Endothelial cell of umbilical vein (primary cell): ENCODE measurements at regions not wholly inside any gene's neighbourhood (a gene's known extent, or its start where the extent isn't known, plus 50 kb on each side); places are given as distances from the start of the nearest gene placed in this dataset.

Experiments
- BruUV-seq: library from RNA; stranded (reverse); fragments of 400-500 nt; replicated peaks from 2 replicates; lab custom pipeline; 2021; lab: Mats Ljungman, UMichigan
- CTCF ChIA-PET: fragments of 300-600, 350-600 bp; sonication (Branson Sonifier 250); formaldehyde crosslinking; loops from one replicate; lab custom pipeline; 2021; ENCODE audit warnings: antibody characterized with exemption, inconsistent platforms; lab: Charles Lee
- POLR2A ChIA-PET: fragments of 300-600, 350-600 bp; sonication (Branson Sonifier 250); formaldehyde crosslinking; loops from one replicate; lab custom pipeline; 2021; ENCODE audit warnings: antibody characterized with exemption, inconsistent platforms; lab: Charles Lee
- DNase-seq: peaks from one replicate; pipeline ENCODE4 v3.0.0-alpha.2; 2011; ENCODE audit warnings: low read depth, low spot score
- FAIRE-seq: peaks from 2 replicates; lab custom pipeline; 2011; peaks lifted over from hg19 to GRCh38; lab: Jason Lieb, UNC
- H2AFZ ChIP-seq: 2 replicates; pipeline ENCODE4 v1.6.0; 2012; ENCODE audit warnings: low read depth, low read length, control low read depth, inconsistent platforms
- H3K27ac ChIP-seq: 2 replicates; pipeline ENCODE4 v1.5.1; 2011; ENCODE audit warnings: low read depth, mild to moderate bottlenecking, control low read depth, low read length, moderate library complexity; ENCODE audit not compliant: insufficient read depth
- H3K27me3 ChIP-seq, 2 experiments: 2 replicates each; pipeline versions ENCODE4 v1.6.0 to v1.6.1; 2011; ENCODE audit warnings: low read length in 2 of 2, mixed read lengths in 1 of 2; ENCODE audit not compliant: control insufficient read depth in 2 of 2, insufficient read depth in 2 of 2
- H3K36me3 ChIP-seq, 2 experiments: 2 replicates in 1 of 2; 3 replicates in 1 of 2; pipeline ENCODE4 v1.5.1; 2011; ENCODE audit warnings: low read length in 2 of 2, mild to moderate bottlenecking in 1 of 2, moderate library complexity in 1 of 2; ENCODE audit not compliant: control insufficient read depth in 2 of 2, insufficient read depth in 2 of 2; ENCODE audit errors: extremely low read depth in 1 of 2
- H3K4me1 ChIP-seq: 3 replicates; pipeline ENCODE4 v1.5.1; 2011; ENCODE audit warnings: mild to moderate bottlenecking, low read length; ENCODE audit not compliant: control insufficient read depth, insufficient read depth; ENCODE audit errors: extremely low read depth
- H3K4me2 ChIP-seq: 2 replicates; pipeline ENCODE4 v1.6.1; 2011; ENCODE audit warnings: low read length, control low read depth, mixed read lengths; ENCODE audit not compliant: insufficient read depth
- H3K4me3 ChIP-seq, 3 experiments: fragments of 200-600 bp in 1 of 3; sonication (generic), shearing (Covaris generic) in 1 of 3; replicated peaks in 1 of 3; 2 replicates each; pipeline ENCODE4 v1.5.1; 2011 to 2016; ENCODE audit warnings: control low read depth in 3 of 3, low read length in 3 of 3, mild to moderate bottlenecking in 2 of 3, inconsistent platforms in 1 of 3, low read depth in 1 of 3, moderate library complexity in 1 of 3; ENCODE audit not compliant: insufficient read depth in 1 of 3
- H3K79me2 ChIP-seq: 2 replicates; pipeline ENCODE4 v1.6.0; 2012; ENCODE audit warnings: low read length, inconsistent platforms; ENCODE audit not compliant: control insufficient read depth, insufficient read depth
- H3K9ac ChIP-seq: replicated peaks from 2 replicates; pipeline ENCODE3; 2011; ENCODE audit warnings: low read length, control low read depth; ENCODE audit not compliant: insufficient read depth; ENCODE audit errors: extremely low read depth
- H3K9me1 ChIP-seq: replicated peaks from 3 replicates; pipeline ENCODE4 v1.6.0; 2011; ENCODE audit warnings: mild to moderate bottlenecking, low read length; ENCODE audit not compliant: control insufficient read depth, insufficient read depth; ENCODE audit errors: extremely low read depth
- H3K9me3 ChIP-seq: replicated peaks from 2 replicates; pipeline ENCODE4 v1.5.1; 2012; ENCODE audit warnings: low read length, inconsistent platforms; ENCODE audit not compliant: control insufficient read depth, insufficient read depth
- H4K20me1 ChIP-seq: replicated peaks from 2 replicates; pipeline ENCODE3; 2011; ENCODE audit warnings: mild to moderate bottlenecking, low read length; ENCODE audit not compliant: control insufficient read depth, insufficient read depth; ENCODE audit errors: extremely low read depth
- CTCF ChIP-seq, 2 donors: IDR thresholded peaks; 1 replicate in 1 of 2; 2 replicates in 1 of 2; pipeline ENCODE4 v1.5.1; 2011; ENCODE audit warnings: low read length in 2 of 2, mild to moderate bottlenecking in 2 of 2, moderate library complexity in 2 of 2, control low read depth in 1 of 2, inconsistent platforms in 1 of 2, low read depth in 1 of 2; ENCODE audit not compliant: insufficient read depth in 1 of 2; ENCODE audit errors: extremely low read depth in 1 of 2
- EZH2 ChIP-seq: IDR thresholded peaks from 2 replicates; pipeline ENCODE4 v1.6.1; 2012; ENCODE audit warnings: borderline replicate concordance, low read depth, mild to moderate bottlenecking, moderate library complexity, low read length, inconsistent platforms; ENCODE audit not compliant: severe bottlenecking
- FOS ChIP-seq: IDR thresholded peaks from 2 replicates; pipeline ENCODE4 v1.6.1; 2011; ENCODE audit warnings: mild to moderate bottlenecking, low read length, moderate library complexity, borderline replicate concordance; ENCODE audit not compliant: insufficient read depth
- GATA2 ChIP-seq: IDR thresholded peaks from 2 replicates; pipeline ENCODE4 v1.7.0; 2011; ENCODE audit warnings: low read depth, mild to moderate bottlenecking, moderate library complexity, mixed read lengths, low read length; ENCODE audit not compliant: insufficient read length, insufficient read depth
- JUN ChIP-seq: IDR thresholded peaks from 2 replicates; pipeline ENCODE4 v1.6.1; 2011; ENCODE audit warnings: borderline replicate concordance, low read depth; ENCODE audit not compliant: insufficient read length, insufficient read depth
- MAX ChIP-seq: IDR thresholded peaks from 2 replicates; pipeline ENCODE4 v1.6.1; 2011; ENCODE audit not compliant: insufficient read depth, insufficient read length
- MYC ChIP-seq: IDR thresholded peaks from one replicate; pipeline ENCODE4 v1.6.1; 2011; ENCODE audit warnings: mild to moderate bottlenecking, low read depth, low read length
- POLR2A ChIP-seq: IDR thresholded peaks from 2 replicates; pipeline ENCODE4 v1.6.1; 2012; ENCODE audit warnings: low read depth, mild to moderate bottlenecking, control low read depth, low read length
- POLR2AphosphoS5 ChIP-seq: IDR thresholded peaks from 2 replicates; pipeline ENCODE4 v1.6.1; 2012; ENCODE audit warnings: low read depth, mild to moderate bottlenecking, control low read depth, low read length, moderate library complexity; ENCODE audit not compliant: insufficient read depth
- dilution Hi-C: fragments of 300-500 bp; cut with MboI; formaldehyde crosslinking; loops from one replicate; pipeline ENCODE4 v1.15.0; 2019; ENCODE audit warnings: low sequenced_read_pairs; ENCODE audit not compliant: extremely low pct_ligation_motif_present
- intact Hi-C: fragments of 100-400 bp; cut with micrococcal nuclease; formaldehyde crosslinking; loops from one replicate; pipeline ENCODE4 v1.10.0; 2022

GRCh38 chr2:9686061-9686460 is 55.3 kb upstream of the YWHAQ start:
- no TSS peak for BruUV-seq

More at GRCh38 chr2:9686061-9686460, 55.3 kb upstream of the YWHAQ start:
- no peak for FAIRE-seq
- H2AFZ ChIP-seq: no peak overlapping the region
- no peak overlapping the region for H3K4me2 ChIP-seq
- ChIA-PET POLR2A (no interaction called here), CTCF (no interaction called here)
- H3K4me3 ChIP-seq: no peak overlapping the region
- H3K27ac ChIP-seq: no peak overlapping the region
- intact Hi-C loops: no loop called here
- no peaks in the 10 kb centered on the region for H3K9me1 ChIP-seq
- dilution Hi-C loops: no loop called here
- DNase-seq: no peak
- peaks cover 5% of the 10 kb centered on the region for H3K4me1 ChIP-seq
- no peaks in the 10 kb centered on the region for H3K27me3 ChIP-seq
- TF ChIP-seq FOS (no peak), MAX (no peak), CTCF (IDR thresholded peaks at IDR 0.05; ENCODE audit: extremely low read depth in 1 of 2, insufficient read depth in 1 of 2, low read depth in 1 of 2, low read length in 2 of 2) (no peak), POLR2AphosphoS5 (no peak), POLR2A (no peak), MYC (no peak), EZH2 (no peak), GATA2 (no peak), JUN (no peak)
- H3K79me2 ChIP-seq: no peaks in the 10 kb centered on the region
- H4K20me1 ChIP-seq: no peaks in the 10 kb centered on the region
- H3K9me3 ChIP-seq: no peaks in the 10 kb centered on the region
- no peak overlapping the region for H3K9ac ChIP-seq
- no peaks in the 10 kb centered on the region for H3K36me3 ChIP-seq
